GM19043 (cell line): ENCODE measurements at regions not wholly inside any gene's neighbourhood (a gene's known extent, or its start where the extent isn't known, plus 50 kb on each side); places are given as distances from the start of the nearest gene placed in this dataset.

Experiments used
- ATAC-seq: cut with Tn5 transposase; IDR thresholded peaks from one replicate; pipeline ENCODE4 v1.9.1; 2021; ENCODE audit warnings: low read depth; ENCODE audit not compliant: unreplicated experiment

GRCh38 chr10:131424836-131425491, 113.4 kb upstream of the TCERG1L start:
- no peak for ATAC-seq

GRCh38 chr10:131425752-131426533, 114.4 kb upstream of the TCERG1L start:
- ATAC-seq: no peak

- no peak for ATAC-seq
These were observed 115.0 kb upstream of the TCERG1L start for GRCh38 chr10:131426534-131426898.

GRCh38 chr10:131427281-131427680, 115.8 kb upstream of the TCERG1L start:
- no peak for ATAC-seq

GRCh38 chr10:131427901-131428300, 116.4 kb upstream of the TCERG1L start:
- ATAC-seq: no peak

GRCh38 chr10:131429141-131429540, 117.6 kb upstream of the TCERG1L start:
- no peak for ATAC-seq

GRCh38 chr10:131429942-131430341, 118.4 kb upstream of the TCERG1L start:
- no peak for ATAC-seq

- ATAC-seq: no peak
These were observed 119.3 kb upstream of the TCERG1L start for GRCh38 chr10:131430716-131431412.

GRCh38 chr10:131431533-131431932, 120.0 kb upstream of the TCERG1L start:
- no peak for ATAC-seq

GRCh38 chr10:131431978-131432690, 120.6 kb upstream of the TCERG1L start:
- no peak for ATAC-seq

GRCh38 chr10:131433568-131433967, 122.0 kb upstream of the TCERG1L start:
- no peak for ATAC-seq

- ATAC-seq: no peak
These were observed 123.7 kb upstream of the TCERG1L start for GRCh38 chr10:131435232-131435631.

GRCh38 chr10:131435760-131436457, 124.4 kb upstream of the TCERG1L start:
- ATAC-seq: no peak

GRCh38 chr10:131436458-131436857, 124.9 kb upstream of the TCERG1L start:
- no peak for ATAC-seq

- ATAC-seq: no peak
These were observed 126.3 kb upstream of the TCERG1L start for GRCh38 chr10:131437556-131438475.

GRCh38 chr10:131438665-131439064, 127.1 kb upstream of the TCERG1L start:
- no peak for ATAC-seq

GRCh38 chr10:131439705-131440104, 128.2 kb upstream of the TCERG1L start:
- no peak for ATAC-seq

GRCh38 chr10:131440405-131441360, 129.2 kb upstream of the TCERG1L start:
- ATAC-seq: no peak
